GM19035 (cell line): ENCODE measurements at regions not wholly inside any gene's neighbourhood (a gene's known extent, or its start where the extent isn't known, plus 50 kb on each side); places are given as distances from the start of the nearest gene placed in this dataset.

Experiments used
- ATAC-seq: cut with Tn5 transposase; IDR thresholded peaks from one replicate; pipeline ENCODE4 v1.9.1; 2021; ENCODE audit not compliant: unreplicated experiment

DNA sequence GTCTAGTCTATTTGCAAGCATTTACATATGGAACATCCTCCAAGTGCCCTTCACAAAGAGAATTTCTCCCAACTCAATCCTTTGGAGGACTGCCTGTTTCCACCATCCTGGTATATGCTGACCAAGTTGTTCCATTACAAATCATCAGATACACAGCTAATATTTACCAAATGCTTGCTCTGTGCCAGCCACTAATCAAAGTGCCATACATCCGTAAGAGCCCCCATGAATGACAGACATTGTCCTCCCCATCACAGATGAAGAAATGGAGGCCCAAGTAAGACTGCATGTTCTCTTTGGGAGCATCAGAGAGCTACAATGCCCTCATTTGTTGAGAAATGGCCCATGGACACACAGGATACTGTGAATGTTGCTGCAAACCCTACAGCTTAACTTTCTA is 130.0 kb upstream of the BACE2 start:
- ATAC-seq, result no peak

DNA sequence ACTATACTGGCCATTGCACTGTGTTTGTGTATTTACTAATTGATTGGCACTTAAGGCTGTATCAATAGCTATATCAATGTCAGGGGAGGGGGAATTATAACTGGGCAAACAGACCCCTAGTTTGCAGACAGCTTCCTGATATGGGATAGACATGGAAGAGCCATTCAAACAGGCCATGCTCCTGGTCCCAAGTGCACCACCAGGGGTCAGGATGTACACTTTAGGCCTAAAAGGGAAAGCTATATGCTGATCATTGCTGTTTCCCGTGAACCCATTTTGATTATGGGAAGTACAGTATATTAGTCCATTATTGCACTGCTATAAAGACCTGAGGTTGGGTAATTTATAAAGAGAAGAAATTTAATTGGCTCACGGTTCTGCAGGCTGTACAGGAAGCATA is 124.9 kb upstream of the BACE2 start:
- ATAC-seq, result no peak

DNA sequence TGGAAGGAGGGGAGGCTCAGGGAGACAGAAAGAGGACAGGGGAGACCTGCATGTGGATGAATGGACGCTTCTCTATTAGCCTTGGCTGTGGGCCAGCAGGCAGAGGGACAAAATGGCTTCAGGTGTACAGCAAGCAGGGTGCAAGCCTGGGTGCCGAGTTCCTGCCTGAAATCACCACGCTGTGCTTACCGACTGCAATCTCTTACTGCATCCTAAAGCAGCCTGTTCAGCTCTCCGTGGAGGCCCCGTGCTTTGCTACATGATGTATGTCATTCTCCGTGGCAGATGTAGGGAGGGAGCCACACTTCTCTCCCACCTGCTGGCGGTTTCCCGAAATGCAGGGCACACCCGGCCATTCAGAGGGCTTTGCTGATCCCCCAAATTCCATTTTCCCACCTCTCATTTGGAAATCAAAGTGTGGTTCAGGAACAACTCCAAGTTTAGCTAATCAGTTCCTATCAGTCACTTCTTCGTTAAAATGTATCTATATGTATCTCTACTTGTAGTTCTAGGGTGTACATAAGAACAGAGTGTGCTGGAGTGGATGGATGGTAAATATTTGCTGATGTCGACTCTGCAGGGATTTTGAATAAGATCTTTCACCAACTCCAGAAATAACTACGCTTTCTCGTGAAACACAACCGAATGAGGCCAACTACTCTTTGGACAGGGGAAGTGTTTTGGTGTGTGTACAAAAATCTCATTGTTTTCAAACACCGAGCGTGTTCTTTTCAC is 122.3 kb upstream of the BACE2 start:
- no peak for ATAC-seq

- no peak for ATAC-seq
Measured at GRCh38 chr21:41048145-41048544, 119.8 kb upstream of the BACE2 start.

DNA sequence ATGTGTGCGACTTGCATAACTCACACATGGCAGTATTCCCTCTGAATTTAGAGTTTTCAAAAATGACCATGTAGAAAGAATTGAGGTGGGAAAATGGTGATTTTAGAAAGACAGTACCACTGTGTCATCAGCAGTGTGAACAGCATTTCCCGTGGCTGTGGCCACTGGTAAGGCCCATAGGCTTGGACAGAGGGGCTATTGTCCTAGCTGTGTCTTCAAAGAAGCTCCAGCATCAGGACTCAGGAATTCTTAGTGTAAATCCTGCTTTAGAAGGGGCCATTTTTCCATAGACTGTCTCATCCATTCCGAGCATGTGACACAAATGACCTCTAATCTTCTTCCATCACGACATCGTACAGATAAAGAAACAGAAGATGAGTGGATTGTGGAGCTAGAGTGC is 119.3 kb upstream of the BACE2 start:
- no peak for ATAC-seq

GRCh38 chr21:41052820-41053555 is 115.0 kb upstream of the BACE2 start:
- ATAC-seq, result no peak

DNA sequence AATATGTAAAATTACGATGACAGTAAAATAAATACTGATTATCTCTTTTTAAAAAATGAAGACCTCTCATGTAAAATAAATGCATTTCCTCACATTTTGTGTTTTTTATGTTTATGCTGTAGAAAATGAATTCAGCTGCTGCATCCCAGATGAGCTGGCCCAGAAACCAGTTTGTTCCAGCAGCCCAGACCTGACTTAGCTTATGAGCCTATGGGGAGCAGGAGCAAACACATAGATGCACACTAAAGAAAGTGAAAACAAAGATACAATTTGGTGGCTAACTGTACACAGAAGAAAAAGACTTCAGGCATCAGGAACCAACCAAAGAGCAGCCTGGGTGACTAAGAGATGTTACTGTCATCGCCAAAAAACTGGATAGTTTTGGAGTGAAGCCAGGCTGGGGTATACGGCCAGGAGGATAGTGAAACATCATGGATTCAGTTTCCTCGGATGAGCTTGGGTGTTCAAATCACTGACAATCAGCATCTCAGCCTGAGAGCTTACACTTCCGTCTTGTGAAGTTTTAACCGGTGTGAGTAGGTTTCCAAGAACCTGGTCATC is 113.9 kb upstream of the BACE2 start:
- ATAC-seq, result no peak

GRCh38 chr21:41055266-41055665 is 112.7 kb upstream of the BACE2 start:
- ATAC-seq, result no peak

- no peak for ATAC-seq
Measured at GRCh38 chr21:41059871-41060270, 108.1 kb upstream of the BACE2 start.

GRCh38 chr21:41061701-41062100 is 106.3 kb upstream of the BACE2 start:
- no peak for ATAC-seq

- no peak for ATAC-seq
Measured at GRCh38 chr21:41064334-41064791, 103.6 kb upstream of the BACE2 start.

DNA sequence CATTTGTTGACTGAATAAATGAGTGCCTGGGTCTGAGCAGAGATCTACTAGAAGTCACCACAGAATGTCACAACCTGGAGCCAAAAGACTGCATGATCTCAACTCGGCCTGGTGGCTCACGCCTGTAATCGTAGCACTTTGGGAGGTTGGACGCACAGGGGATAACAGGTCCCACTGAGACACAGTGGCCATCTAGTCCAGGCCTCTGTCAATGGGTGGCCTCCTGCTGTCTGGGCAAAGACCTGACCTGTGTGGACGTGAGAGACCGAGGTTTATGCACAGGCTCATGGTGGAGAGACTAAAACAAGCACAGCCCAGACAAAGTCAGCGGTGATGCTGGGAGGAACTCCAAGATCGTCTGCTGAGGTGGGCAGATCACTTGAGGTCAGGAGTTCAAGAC is 103.0 kb upstream of the BACE2 start:
- no peak for ATAC-seq

GRCh38 chr21:41065539-41065938 is 102.4 kb upstream of the BACE2 start:
- ATAC-seq, result no peak

- ATAC-seq, result no peak
Measured at GRCh38 chr21:41066086-41066938, 101.6 kb upstream of the BACE2 start.

DNA sequence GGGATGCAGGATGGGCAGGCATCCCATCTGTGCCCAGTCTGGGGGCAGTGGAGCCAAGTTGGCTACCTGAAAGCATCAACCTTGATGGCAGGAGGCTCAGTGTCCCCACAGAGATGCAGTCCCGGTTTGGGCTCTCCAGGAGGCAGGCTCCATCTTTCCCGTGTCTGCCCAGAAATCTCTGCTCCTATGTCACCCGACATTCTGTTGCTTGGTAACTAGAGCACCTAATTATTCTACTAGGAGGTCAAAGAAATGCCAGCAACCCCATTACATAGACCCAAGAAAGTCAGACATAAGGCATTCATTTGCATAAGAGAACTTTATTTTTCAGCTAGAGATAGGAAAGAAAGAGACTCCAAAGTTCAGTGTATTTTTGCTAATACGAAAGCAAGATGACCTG is 100.3 kb upstream of the BACE2 start:
- ATAC-seq, result no peak

GRCh38 chr21:41068496-41068895 is 99.5 kb upstream of the BACE2 start:
- no peak for ATAC-seq

GRCh38 chr21:41068967-41069642 is 98.9 kb upstream of the BACE2 start:
- ATAC-seq, result peak; percentile 55

GRCh38 chr21:41070284-41070683 is 97.7 kb upstream of the BACE2 start:
- ATAC-seq, result no peak

- no peak for ATAC-seq
Measured at GRCh38 chr21:41071258-41072171, 96.4 kb upstream of the BACE2 start.

DNA sequence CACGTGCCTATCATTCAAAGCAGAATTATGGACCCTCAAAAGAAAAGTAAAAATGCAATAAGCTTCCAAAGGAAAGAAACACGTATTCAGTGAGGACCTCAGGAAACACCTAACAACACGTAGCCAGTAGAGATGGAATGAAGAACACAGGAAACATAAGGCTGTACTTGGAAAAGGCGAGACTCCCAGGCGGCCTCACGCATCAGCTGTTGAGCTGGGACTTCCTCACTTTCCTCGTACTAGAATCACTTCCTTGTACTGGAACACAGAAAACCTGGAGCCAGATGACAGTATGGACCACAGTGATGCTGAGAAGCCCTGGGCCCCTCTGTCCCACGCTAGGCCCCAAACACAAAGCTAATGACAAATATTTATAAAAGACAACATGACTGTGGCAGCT is 94.4 kb upstream of the BACE2 start:
- no peak for ATAC-seq
